Endothelial cell (in vitro differentiated cells): ENCODE measurements at regions not wholly inside any gene's neighbourhood (a gene's known extent, or its start where the extent isn't known, plus 50 kb on each side); places are given as distances from the start of the nearest gene placed in this dataset.

Source experiments
- DNase-seq: peaks from one replicate; pipeline ENCODE4 v3.0.0; 2021; ENCODE audit warnings: low spot score
- H3K27ac Mint-ChIP-seq: one replicate; pipeline ENCODE4 v1.8.0; 2021; ENCODE audit warnings: mixed read lengths, inconsistent platforms; ENCODE audit not compliant: unreplicated experiment
- H3K27me3 Mint-ChIP-seq: one replicate; pipeline ENCODE4 v1.8.0; 2021; ENCODE audit warnings: mild to moderate bottlenecking, moderate library complexity, mixed read lengths, inconsistent platforms; ENCODE audit not compliant: unreplicated experiment
- H3K36me3 Mint-ChIP-seq: one replicate; pipeline ENCODE4 v1.8.0; 2021; ENCODE audit warnings: mild to moderate bottlenecking, low read depth, mixed read lengths, inconsistent platforms; ENCODE audit not compliant: unreplicated experiment
- H3K4me1 Mint-ChIP-seq: one replicate; pipeline ENCODE4 v1.8.0; 2021; ENCODE audit warnings: mild to moderate bottlenecking, mixed read lengths, inconsistent platforms; ENCODE audit not compliant: unreplicated experiment
- H3K4me3 Mint-ChIP-seq: one replicate; pipeline ENCODE4 v1.8.0; 2021; ENCODE audit warnings: mild to moderate bottlenecking, mixed read lengths, inconsistent platforms; ENCODE audit not compliant: unreplicated experiment
- H3K9me3 Mint-ChIP-seq: one replicate; pipeline ENCODE4 v1.8.0; 2021; ENCODE audit warnings: mixed read lengths, inconsistent platforms; ENCODE audit not compliant: unreplicated experiment
- TF ChIP-seq, protein P1 (sequence below): fragments of 200-600 bp; sonication (generic); IDR thresholded peaks from one replicate; pipeline ENCODE4 v1.5.0; 2021; ENCODE audit warnings: antibody characterized with exemption; ENCODE audit not compliant: unreplicated experiment

DNA sequence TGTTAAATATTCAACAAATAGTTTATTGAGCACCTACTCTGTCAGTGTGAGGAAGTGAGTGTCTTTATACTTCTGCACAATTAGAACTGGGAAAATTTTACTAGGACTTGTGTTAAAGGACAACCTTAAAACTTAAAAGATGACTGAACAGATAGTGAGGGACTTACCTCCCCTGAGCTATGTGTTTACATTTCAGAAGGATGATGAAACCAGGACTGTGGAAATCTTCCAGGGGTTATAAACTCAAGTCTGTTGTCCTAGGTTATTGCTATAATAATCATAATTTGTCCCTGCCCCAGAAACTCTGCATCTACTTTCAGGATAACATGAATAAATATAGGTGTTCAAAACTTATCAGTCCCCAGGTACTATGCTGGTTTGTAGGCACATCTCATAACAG, 261.0 kb upstream of the MKLN1 start:
- Mint-ChIP-seq H3K27ac (no peak overlapping the region), H3K27me3 (no peaks in the 10 kb centered on the region), H3K4me3 (no peak overlapping the region), H3K4me1 (peaks cover 4% of the 10 kb centered on the region), H3K9me3 (no peaks in the 10 kb centered on the region), H3K36me3 (no peaks in the 10 kb centered on the region)
- DNase-seq: no peak
- TF ChIP-seq, protein P1, sequence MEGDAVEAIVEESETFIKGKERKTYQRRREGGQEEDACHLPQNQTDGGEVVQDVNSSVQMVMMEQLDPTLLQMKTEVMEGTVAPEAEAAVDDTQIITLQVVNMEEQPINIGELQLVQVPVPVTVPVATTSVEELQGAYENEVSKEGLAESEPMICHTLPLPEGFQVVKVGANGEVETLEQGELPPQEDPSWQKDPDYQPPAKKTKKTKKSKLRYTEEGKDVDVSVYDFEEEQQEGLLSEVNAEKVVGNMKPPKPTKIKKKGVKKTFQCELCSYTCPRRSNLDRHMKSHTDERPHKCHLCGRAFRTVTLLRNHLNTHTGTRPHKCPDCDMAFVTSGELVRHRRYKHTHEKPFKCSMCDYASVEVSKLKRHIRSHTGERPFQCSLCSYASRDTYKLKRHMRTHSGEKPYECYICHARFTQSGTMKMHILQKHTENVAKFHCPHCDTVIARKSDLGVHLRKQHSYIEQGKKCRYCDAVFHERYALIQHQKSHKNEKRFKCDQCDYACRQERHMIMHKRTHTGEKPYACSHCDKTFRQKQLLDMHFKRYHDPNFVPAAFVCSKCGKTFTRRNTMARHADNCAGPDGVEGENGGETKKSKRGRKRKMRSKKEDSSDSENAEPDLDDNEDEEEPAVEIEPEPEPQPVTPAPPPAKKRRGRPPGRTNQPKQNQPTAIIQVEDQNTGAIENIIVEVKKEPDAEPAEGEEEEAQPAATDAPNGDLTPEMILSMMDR: no peak

DNA sequence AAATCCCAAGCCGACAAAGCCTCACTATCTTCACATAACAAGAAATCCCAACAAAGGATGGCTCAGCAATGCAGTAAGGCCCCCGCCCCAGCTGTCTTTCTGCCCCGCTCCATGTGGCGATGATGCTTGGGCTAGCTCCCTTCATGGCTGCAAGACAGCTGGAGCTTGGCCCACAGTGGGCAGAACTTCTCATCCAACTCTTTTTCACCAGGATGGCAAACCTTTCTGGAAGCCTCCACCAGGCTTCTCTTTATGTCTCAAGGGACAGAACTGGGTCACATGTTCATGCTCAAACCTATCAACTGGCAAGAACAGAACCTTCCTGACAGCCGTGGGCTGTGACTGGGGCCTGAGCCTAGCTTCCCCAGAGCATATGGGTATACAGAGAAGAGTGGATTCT, 260.5 kb upstream of the MKLN1 start:
- H3K4me3 Mint-ChIP-seq: no peak overlapping the region
- TF ChIP-seq, protein P1: no peak
- no peaks in the 10 kb centered on the region for H3K36me3 Mint-ChIP-seq
- no peak overlapping the region for H3K27ac Mint-ChIP-seq
- no peaks in the 10 kb centered on the region for H3K9me3 Mint-ChIP-seq
- H3K4me1 Mint-ChIP-seq: peaks cover 4% of the 10 kb centered on the region
- H3K27me3 Mint-ChIP-seq: no peaks in the 10 kb centered on the region
- no peak for DNase-seq

DNA sequence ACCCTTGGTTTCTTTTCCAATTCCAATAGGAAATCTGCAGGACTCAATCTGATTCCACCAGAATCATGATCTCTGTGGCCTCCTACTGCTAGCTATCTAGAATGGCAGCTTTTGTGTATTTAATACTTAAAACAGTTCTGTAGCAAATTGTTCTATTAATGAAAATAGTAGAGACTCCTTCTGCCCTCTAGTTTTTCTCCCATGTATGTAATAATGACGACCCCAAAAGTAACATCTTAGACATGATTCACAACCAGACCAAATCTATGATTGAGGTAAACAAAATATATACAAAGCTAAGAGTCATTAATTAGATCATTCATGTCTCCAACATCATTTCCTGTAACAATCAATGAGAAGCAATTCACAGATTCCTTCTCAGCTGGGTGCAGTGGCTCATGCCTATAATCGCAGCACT, 259.1 kb upstream of the MKLN1 start:
- Mint-ChIP-seq H3K27ac (no peak overlapping the region), H3K9me3 (no peaks in the 10 kb centered on the region), H3K36me3 (no peaks in the 10 kb centered on the region), H3K4me1 (peaks cover 6% of the 10 kb centered on the region), H3K4me3 (no peak overlapping the region), H3K27me3 (no peaks in the 10 kb centered on the region)
- DNase-seq: no peak
- TF ChIP-seq, protein P1: no peak

DNA sequence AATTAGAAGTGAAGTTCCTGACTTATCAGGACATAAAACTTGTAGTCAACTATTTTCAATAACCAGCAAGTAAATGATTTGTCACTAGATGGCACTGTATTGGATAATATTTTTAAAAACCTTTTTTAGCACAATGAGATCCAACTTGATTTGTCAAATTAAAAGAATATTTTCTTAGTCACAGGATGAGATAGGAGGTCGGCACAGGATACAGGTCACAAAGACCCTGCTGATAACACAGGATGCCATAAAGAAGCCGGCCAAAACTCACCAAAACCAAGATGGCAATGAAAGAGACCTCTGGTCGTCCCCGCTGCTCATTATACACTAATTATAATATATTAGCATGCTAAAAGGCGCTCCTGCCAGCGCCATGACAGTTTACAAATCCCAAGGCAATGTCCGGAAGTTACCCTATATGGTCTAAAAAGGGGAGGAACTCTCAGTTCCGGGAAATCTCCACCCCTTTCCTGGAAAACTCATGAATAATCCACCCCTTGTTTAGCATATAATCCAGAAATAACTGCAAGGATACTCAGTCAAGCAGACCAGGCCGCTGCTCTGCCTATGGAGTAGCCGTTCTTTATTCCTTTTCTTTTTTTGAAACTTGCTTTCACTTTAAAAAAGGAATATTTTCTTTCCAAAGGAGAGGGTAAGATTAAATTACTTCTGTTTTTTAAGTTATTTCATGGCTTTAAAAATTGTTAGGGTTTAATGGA, 255.7 kb upstream of the MKLN1 start:
- Mint-ChIP-seq H3K27ac (peak overlapping the region; percentile 72), H3K9me3 (no peaks in the 10 kb centered on the region)
- DNase-seq: no peak

DNA sequence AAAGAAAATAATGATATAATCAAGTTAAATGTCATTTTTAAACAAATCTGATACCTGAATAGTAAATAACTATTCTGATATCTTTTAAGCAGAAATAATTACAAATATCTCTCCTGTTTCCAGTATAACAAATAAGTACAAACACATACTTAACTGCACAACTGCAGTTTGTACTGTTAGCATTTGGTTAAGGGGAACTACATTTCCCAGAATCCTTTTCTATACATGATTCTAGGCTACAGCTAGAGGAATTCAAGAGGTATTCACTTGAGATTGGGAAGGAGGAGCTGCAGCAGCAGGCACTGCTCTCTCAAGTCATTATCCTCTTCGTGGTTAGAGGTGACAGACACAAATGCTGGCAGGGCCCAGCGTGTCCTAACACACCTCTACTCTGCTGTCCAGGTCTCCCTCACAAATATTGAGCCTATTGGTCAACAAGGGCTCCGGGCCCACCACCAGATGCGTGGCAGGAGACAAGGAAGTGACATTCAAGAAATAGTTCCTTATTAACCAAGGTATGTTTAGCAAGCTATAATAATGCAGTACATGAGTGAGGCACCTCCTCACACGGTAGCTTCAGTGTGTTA, 255.1 kb upstream of the MKLN1 start:
- no peaks in the 10 kb centered on the region for H3K27me3 Mint-ChIP-seq
- no peak for DNase-seq
- H3K36me3 Mint-ChIP-seq: no peaks in the 10 kb centered on the region
- no peak overlapping the region for H3K4me3 Mint-ChIP-seq
- H3K27ac Mint-ChIP-seq: no peak overlapping the region
- TF ChIP-seq, protein P1: no peak
- peaks cover 6% of the 10 kb centered on the region for H3K4me1 Mint-ChIP-seq
- no peaks in the 10 kb centered on the region for H3K9me3 Mint-ChIP-seq

More for the DNA sequence above, 255.7 kb upstream of the MKLN1 start:
- Mint-ChIP-seq H3K4me3 (no peak overlapping the region), H3K27me3 (no peaks in the 10 kb centered on the region), H3K36me3 (no peaks in the 10 kb centered on the region), H3K4me1 (peaks cover 6% of the 10 kb centered on the region)
- TF ChIP-seq, protein P1: peak; percentile 65
